Stimulated activated CD4-positive, alpha-beta T cell treated with anti-CD3 and anti-CD28 coated beads, Interleukin-1b, Interleukin-23, amount 100 ng/mL, for 48 hours (primary cell): ENCODE measurements at regions not wholly inside any gene's neighbourhood (a gene's known extent, or its start where the extent isn't known, plus 50 kb on each side); places are given as distances from the start of the nearest gene placed in this dataset.

ENCODE experiments used
- DNase-seq: peaks from one replicate; pipeline ENCODE4 v3.0.0-alpha.2; 2020

GRCh38 chr5:100974082-100974481 is 71.0 kb upstream of the ST8SIA4 start:
- no peak for DNase-seq

GRCh38 chr5:100970646-100971255 is 67.7 kb upstream of the ST8SIA4 start:
- DNase-seq, result no peak

- no peak for DNase-seq
These were observed 62.2 kb upstream of the ST8SIA4 start for GRCh38 chr5:100965291-100965690.
